ENCODE measurements at regions not wholly inside any gene's neighbourhood (a gene's known extent, or its start where the extent isn't known, plus 50 kb on each side); places are given as distances from the start of the nearest gene placed in this dataset.

DNA sequence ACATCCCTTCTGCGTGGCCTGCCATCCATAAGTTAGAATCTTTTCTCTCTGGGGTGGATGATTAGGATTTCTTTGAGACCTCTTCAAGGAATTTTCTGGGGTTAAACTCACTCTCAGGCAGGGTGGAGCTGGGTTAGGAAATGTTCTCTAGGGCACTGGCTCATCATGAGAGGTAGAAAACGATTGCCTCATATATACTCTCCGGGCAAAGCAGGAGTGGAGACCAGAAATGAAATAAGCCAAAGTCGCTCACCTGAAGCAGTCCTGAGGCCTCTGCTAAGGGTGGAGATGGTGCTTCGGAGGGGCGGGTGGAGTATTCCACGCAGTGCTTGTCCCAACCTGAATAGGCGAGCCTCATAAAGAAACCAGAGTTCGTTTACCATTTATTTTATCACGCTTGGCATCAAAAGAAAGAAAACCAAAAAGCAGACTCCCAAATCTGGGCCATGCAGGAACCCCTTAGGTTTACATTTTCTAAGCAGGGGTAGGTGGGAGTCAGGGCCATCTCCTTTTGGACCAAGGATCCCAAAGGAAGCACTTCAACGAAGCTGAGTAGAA, 249.3 kb upstream of the MEIS1 start:
- TF ChIP-seq, protein P1, sequence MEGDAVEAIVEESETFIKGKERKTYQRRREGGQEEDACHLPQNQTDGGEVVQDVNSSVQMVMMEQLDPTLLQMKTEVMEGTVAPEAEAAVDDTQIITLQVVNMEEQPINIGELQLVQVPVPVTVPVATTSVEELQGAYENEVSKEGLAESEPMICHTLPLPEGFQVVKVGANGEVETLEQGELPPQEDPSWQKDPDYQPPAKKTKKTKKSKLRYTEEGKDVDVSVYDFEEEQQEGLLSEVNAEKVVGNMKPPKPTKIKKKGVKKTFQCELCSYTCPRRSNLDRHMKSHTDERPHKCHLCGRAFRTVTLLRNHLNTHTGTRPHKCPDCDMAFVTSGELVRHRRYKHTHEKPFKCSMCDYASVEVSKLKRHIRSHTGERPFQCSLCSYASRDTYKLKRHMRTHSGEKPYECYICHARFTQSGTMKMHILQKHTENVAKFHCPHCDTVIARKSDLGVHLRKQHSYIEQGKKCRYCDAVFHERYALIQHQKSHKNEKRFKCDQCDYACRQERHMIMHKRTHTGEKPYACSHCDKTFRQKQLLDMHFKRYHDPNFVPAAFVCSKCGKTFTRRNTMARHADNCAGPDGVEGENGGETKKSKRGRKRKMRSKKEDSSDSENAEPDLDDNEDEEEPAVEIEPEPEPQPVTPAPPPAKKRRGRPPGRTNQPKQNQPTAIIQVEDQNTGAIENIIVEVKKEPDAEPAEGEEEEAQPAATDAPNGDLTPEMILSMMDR (IDR thresholded peaks at IDR 0.05 in 4 of 5, conservative IDR thresholded peaks at IDR 0.05 in 1 of 5), result no peak
- TF ChIP-seq POLR2A (IDR thresholded peaks at IDR 0.05), result no peak
